GM18867 (cell line): ENCODE measurements at regions not wholly inside any gene's neighbourhood (a gene's known extent, or its start where the extent isn't known, plus 50 kb on each side); places are given as distances from the start of the nearest gene placed in this dataset.

Source experiments
- ATAC-seq: cut with Tn5 transposase; IDR thresholded peaks from one replicate; pipeline ENCODE4 v1.9.1; 2021; ENCODE audit warnings: mild to moderate bottlenecking, moderate library complexity; ENCODE audit not compliant: unreplicated experiment

GRCh38 chr13:103405297-103405696 lies 339.1 kb upstream of the SLC10A2 start:
- no peak for ATAC-seq

DNA sequence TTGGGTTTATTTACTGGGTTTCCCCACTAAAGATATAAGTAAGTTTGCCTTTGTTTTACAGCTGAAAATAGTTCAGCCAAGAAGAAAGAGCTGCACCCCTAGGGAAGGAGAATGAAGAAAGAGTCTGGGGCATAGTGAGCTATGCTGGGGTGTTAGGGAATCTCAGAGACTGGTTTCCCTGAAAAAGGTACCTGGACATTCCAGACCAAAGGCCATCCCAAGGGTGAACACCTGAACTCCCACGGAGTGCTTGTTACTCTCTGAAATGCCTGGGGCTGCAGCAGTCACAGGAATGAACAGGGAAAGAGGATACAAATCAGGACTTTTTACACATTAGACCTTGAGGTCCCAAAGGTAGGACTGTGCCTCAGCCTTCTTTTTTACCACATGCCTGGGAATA lies 337.6 kb upstream of the SLC10A2 start:
- ATAC-seq = no peak

GRCh38 chr13:103403148-103403740 lies 337.0 kb upstream of the SLC10A2 start:
- ATAC-seq = no peak

GRCh38 chr13:103395139-103395538 lies 328.9 kb upstream of the SLC10A2 start:
- no peak for ATAC-seq

DNA sequence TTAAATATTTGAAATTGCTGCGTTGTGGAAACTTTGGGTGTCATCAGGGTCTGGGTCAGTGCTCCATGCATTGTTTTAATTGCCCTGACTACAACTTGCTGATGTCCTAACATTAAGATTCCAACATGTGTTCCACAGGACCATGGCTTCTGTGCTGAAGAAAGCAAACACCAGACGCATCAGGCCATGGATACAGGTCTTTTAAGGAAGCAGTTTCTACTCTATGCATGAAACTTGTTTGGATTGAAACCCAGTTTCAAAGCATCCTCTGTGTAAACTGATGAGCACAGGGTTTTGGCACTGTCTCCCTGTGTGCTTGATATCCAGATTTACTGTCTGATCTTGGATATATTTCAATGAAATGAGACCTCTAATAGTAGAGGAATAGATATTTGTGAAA lies 328.4 kb upstream of the SLC10A2 start:
- ATAC-seq = no peak

- ATAC-seq = no peak
Observed at GRCh38 chr13:103391936-103392335, 325.7 kb upstream of the SLC10A2 start.

DNA sequence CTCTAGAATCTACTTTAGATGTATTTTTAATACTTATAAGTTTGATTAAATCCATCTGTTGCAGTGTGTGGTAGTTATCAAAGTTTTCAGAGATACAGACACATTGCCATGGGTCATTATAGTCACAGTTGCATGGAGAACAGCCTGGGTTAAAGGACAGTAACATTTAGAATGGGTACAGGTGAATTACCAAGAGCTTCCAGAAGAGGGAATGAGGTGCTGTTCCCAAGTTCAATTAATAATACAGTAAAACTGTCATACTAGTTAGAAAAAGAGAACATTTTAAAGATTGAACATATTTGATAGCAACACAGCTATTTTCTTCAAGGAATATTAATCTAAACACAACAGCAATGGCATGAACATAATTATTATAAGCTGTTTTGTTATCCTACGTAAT lies 322.6 kb upstream of the SLC10A2 start:
- no peak for ATAC-seq

DNA sequence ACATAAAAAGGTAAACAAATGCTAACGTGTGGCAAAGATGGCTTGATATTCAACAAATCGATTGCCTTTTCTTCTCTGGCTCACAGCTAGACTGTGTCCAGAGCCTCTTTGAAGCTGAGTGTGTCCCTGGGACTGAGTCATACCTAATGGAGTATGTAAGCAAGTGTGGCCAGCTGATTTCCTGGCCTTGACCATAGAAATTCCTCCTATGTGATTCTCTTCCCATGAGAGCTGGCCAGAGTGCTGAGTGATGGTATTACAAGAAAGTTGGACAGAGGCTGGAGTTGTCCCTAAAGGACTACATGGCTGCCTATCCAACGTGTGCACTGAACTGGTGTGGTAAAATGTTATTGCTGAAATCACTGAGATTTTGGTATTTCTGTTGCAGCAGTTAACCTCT lies 320.1 kb upstream of the SLC10A2 start:
- no peak for ATAC-seq

GRCh38 chr13:103373916-103374315 lies 307.7 kb upstream of the SLC10A2 start:
- no peak for ATAC-seq

DNA sequence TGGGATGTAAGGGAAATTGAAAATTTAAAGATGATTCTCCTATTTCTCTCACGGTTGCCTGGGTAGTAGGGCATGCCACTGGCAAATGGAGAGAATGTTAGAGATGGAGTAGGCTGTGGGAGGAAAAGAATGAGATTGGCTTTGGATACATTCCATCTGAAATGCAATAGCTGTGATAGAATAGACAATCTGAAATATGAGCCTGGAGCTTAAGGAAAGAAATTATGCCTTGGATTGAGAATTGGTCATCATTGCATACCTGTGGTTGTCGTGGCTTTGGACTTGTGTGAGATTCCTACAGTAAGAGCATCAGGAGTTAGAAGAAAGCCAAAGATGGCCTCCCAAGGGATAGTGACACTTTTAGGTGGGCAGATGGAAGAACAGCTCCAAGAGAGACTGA lies 305.1 kb upstream of the SLC10A2 start:
- ATAC-seq = no peak

DNA sequence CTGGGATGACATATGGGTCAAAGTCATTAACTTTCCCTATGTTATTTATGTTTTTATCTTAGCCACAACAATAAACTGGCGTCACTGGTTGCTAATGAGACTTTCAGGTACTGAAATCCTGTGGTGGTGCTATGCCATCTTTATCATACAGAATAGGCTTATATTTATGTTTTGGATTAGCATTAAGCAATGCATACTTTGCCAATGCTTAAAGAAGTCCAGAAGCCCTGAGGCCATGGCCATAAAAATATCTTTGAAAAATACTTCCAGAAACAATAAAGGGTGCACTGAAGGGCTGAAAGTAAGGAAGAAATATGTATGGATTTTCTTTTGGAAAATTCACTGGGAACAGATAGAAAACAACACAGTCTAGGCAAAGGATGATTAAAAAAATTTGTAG lies 304.6 kb upstream of the SLC10A2 start:
- ATAC-seq = no peak

- no peak for ATAC-seq
Observed at GRCh38 chr13:103358255-103358932, 292.2 kb upstream of the SLC10A2 start.

DNA sequence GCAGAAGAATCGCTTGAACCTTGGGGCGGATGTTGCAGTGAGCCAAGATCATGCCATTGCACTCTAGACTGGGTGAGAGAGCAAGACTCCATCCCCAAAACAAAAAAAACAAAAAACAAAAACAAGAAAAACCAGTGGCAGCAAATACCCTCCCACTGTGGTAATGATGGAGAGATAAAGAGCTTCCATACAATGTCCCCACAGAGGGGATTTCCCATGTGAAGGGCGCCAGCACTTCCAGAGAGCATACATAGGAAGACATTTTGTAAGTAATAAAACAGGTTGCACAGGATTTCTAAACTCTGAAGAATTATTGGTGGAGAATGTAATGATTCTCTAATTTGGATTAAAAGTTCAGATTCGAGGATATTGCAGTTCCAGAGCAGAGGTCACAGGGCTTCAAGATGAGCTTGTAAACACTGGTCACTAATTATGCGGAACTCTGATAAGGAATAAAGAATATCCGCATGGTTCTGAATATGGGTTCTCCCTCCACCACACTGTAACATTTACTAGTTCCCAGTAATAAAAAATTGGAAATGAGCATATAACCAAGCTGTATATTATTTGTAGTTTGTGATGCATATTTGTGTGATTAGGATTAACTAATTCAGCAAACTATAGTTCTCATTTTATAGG lies 290.1 kb upstream of the SLC10A2 start:
- no peak for ATAC-seq

DNA sequence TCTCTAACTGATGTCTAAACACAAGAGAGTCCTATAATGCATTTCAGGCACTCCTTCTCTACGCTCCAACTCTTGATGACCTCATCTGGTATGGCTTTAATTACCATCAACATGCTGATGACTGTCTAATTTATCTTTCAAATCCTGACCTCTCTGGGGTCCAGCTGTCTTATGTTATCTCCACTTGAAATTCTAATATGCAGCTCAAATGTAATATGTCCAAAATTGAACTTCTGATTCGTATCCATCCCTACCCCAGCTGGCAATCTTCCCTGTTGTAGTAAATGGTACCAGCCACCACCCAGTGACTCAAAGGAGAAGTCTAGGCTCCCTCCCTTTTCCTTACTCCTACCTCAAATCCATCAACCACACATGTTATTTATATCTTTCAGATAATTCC lies 288.0 kb upstream of the SLC10A2 start:
- ATAC-seq = no peak

- no peak for ATAC-seq
Observed at GRCh38 chr13:103351035-103351828, 285.0 kb upstream of the SLC10A2 start.

GRCh38 chr13:103350147-103350546 lies 283.9 kb upstream of the SLC10A2 start:
- no peak for ATAC-seq

- no peak for ATAC-seq
Observed at GRCh38 chr13:103349211-103349980, 283.2 kb upstream of the SLC10A2 start.

DNA sequence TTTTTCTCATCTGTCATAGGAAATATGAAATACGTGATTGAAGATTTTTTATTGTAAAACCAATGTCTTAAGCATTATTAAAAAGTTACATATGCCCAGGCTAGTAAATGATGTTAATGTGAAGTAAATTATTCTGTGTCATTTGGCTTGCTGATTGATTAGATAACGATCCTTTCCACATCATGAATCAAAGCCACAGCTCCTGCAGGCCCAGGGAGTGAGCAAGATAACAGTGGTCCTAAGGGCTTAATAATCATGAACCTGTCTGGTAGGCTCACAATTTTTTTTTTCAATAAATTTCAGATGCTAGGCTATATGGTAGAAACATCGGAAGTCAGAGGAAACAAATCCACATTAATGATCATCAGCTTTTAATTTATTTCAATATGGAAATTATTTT lies 269.0 kb upstream of the SLC10A2 start:
- no peak for ATAC-seq

DNA sequence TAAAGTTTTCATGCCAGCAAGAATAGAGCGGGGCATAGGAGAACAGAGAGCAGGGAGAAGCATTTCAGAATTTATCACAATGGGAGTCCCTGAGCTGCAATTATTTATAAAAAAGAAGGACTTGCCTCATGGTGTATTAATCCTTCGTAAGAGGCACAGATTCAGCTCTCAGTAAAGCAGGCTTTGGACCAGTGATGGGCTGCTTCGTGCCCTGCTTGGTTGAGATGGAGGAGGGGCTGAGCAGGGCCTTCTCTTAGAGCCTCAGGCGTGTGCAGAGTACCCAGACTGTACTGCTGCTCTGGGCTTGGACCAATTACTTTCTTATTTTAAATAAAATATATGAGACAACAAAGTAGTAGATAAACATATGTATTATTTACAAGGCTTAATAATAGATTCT lies 265.7 kb upstream of the SLC10A2 start:
- ATAC-seq = no peak

DNA sequence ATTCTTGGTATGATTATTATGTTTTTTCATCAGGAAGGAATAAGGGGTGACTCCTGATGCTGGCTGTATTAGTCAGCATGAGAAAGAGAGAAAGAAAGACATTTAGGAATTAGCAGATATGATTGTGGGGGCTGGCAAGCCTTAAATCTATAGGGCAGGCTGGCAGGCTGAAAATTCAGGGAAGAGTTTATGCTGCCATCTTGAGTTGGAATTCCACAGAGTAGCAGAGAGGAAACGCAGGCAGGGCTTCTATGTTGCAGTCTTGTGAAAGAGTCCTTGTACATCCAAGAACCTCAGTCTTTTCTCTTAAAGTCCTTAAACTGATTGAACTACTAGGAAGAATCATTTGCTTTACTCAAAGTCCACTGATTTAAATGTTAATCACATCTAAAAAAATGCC lies 262.7 kb upstream of the SLC10A2 start:
- no peak for ATAC-seq

DNA sequence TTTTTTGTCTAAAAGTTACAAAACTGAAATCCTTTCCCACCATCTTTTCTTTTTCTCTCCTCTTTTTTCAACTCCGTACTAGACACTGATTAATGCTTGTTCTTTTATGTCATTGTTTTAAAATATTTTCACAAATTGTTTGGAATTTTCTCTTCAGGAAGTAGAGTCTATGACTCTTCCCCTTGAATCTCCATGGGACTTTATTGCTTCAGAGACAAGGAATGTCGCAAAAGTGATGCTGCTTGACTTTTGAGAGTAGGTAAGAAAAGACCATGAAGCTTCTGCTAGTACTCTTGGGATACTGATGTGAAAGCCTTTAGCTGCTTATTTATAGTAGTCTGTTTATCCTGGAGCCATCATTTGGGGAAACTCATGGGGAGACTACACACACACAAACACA lies 260.1 kb upstream of the SLC10A2 start:
- no peak for ATAC-seq
